AG09309 (cell line): ENCODE measurements at regions not wholly inside any gene's neighbourhood (a gene's known extent, or its start where the extent isn't known, plus 50 kb on each side); places are given as distances from the start of the nearest gene placed in this dataset.

ENCODE experiments used
- DNase-seq: peaks from one replicate; pipeline ENCODE4 v3.0.0-alpha.2; 2010; ENCODE audit warnings: low read depth
- H3K4me3 ChIP-seq: 2 replicates; pipeline ENCODE4 v1.5.1; 2011; ENCODE audit warnings: mild to moderate bottlenecking, low read depth, low read length, moderate library complexity; ENCODE audit not compliant: control insufficient read depth
- TF ChIP-seq, protein P1 (sequence below): IDR thresholded peaks from 2 replicates; pipeline ENCODE4 v1.5.1; 2011; ENCODE audit warnings: mild to moderate bottlenecking, low read depth, low read length, inconsistent platforms; ENCODE audit not compliant: insufficient read depth, control insufficient read depth; ENCODE audit errors: missing control alignments

DNA sequence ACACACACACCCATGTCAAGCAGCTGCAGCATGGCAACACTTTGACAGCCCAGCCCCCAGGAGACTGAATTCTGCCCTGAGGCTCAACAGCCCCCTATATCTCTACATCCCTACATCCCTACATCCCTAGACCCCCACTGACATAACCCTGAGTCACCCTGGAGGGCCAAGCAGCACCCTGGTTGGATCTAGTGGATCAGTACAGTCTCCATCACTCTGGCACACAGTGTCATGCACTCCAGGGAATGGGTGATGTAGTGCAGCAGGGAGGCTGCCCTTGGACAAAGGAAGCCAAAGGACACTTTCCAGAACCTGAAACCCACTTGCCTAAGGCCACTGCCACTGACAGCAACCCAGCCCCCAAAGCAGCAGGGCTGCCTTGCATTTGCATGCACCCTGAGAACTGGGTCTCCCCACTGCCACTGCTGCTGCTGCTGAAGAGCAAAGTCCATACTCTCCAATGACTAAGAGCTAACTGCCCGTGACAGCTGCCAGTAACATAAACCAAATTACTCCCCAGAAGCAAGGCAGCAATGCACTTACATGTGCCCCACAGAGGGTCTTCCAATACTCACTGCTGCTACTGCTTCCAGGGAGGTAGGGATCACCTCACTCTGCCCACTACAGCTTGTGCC lies 681.6 kb upstream of the KLHL29 start:
- TF ChIP-seq, protein P1, sequence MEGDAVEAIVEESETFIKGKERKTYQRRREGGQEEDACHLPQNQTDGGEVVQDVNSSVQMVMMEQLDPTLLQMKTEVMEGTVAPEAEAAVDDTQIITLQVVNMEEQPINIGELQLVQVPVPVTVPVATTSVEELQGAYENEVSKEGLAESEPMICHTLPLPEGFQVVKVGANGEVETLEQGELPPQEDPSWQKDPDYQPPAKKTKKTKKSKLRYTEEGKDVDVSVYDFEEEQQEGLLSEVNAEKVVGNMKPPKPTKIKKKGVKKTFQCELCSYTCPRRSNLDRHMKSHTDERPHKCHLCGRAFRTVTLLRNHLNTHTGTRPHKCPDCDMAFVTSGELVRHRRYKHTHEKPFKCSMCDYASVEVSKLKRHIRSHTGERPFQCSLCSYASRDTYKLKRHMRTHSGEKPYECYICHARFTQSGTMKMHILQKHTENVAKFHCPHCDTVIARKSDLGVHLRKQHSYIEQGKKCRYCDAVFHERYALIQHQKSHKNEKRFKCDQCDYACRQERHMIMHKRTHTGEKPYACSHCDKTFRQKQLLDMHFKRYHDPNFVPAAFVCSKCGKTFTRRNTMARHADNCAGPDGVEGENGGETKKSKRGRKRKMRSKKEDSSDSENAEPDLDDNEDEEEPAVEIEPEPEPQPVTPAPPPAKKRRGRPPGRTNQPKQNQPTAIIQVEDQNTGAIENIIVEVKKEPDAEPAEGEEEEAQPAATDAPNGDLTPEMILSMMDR = no peak
- no peak overlapping the region for H3K4me3 ChIP-seq
- DNase-seq = no peak

DNA sequence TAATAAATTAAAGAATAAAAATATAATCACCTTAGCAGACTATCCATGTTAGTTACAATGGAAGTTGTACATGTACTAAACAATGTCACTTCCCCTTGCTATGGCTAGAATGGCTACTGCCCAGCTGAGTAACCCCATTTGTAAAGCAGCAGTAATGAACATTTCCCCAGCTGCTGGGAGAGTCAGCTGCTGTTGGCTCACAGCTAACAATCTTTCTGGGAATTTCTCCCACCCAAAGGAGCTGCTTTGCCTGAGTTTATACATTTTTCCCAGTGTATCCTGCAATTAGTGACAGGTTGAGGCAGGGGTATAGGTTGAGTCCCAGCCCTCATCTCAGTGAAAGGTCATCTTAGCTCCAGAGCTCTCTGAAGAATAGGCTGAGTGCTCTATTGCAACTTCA lies 665.6 kb upstream of the KLHL29 start:
- TF ChIP-seq, protein P1 = no peak
- H3K4me3 ChIP-seq = no peak overlapping the region
- DNase-seq = no peak

DNA sequence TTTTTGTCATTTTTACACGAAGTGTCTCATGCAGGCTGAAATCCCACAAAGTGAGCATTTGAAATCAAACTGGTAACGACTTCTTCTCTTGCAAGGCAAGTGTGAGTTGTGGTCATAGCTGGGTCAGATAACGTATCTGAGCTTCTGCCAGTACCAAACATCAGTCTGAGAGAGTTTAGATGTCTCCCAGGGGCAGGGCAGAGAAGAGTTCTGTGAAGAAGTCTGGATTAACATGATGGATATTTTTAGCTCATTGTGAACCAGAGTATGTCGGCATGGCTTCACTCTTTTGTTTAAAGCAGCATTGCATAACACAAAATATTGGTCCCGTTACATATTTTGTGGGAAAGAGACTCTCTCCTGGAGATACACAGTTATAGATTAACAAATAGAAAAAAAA lies 655.5 kb upstream of the KLHL29 start:
- H3K4me3 ChIP-seq = no peak overlapping the region
- no peak for DNase-seq
- TF ChIP-seq, protein P1 = no peak

DNA sequence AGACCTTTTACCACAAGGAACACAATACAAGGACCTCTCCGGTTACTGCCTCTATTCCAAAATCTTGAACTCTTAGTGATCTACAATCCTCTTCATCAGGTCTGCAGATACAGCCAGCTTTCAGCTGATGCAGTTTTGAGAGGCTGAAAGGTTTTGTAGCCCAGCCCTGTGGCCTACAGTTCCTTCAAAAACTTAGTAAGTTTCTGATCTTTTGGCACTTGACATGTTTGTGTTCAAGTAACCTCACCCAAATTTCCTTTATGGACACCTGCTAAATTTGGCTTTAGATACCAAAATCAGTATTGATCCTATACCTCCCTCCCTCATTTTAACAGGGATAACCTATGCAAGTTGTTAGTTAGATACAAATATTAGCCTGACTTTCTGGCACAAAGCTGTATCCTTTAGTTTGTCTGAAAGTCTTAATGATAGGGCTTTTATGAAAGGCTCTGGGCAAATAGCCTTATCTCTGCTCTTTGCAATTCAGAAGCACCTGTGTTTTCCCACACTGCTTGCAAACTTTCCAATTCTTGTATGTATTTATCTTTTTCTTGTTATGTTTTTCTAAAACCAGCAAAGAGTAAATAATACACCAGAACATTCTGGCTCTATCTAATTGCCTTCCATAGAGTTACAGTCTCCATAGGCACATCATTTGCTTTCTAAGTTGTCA lies 650.5 kb upstream of the KLHL29 start:
- TF ChIP-seq, protein P1 = no peak
- no peak for DNase-seq
- H3K4me3 ChIP-seq = no peak overlapping the region

DNA sequence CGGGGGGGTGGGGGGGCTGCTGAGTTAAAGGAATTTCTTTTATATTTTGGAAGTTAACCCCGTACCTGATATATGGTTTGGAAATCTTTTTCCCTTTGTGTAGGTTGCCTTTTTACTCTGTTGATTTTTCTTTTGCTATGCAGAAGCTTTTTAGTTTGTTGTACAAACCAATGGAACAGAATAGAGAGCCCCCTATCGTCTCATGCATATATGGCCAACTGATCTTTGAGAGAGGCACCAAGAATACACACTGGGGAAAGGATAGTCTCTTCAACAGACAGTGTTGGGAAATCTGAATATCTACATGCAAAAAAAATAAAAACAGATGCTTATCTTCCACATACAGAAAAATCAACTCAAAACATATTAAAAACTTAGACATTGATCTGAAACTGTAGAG lies 647.8 kb upstream of the KLHL29 start:
- H3K4me3 ChIP-seq = no peak overlapping the region
- TF ChIP-seq, protein P1 = no peak
- DNase-seq = no peak

DNA sequence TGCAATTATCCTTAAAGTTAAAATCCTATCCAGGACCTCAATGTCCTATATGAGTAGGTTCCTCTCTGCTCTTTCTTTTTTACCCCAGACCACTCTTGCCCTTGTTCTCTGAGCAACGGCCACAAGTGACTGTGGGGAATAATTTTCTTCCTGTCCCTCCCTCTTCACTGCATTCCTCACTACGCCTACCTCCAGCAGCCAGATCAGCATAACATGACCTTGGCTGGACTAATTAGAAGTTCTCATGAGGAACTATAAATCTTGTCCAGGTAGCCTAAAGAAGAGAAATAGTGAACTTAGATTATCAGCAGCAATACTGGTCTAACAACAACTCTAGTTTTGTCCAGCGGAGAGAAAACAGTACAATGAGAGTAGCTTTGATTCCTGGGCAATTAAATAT lies 643.8 kb upstream of the KLHL29 start:
- TF ChIP-seq, protein P1 = no peak
- no peak for DNase-seq
- no peak overlapping the region for H3K4me3 ChIP-seq
